HL-60 (cell line): ENCODE measurements at regions not wholly inside any gene's neighbourhood (a gene's known extent, or its start where the extent isn't known, plus 50 kb on each side); places are given as distances from the start of the nearest gene placed in this dataset.

ENCODE experiments used
- DNase-seq, 2 experiments: peaks; one replicate each; pipeline ENCODE4 v3.0.0-alpha.2; 2010 to 2020; ENCODE audit warnings: low read depth in 1 of 2, low spot score in 1 of 2
- H3K27ac ChIP-seq: fragments of 250-450 bp; sonication (Bioruptor Pico); replicated peaks from 2 replicates; pipeline ENCODE4 v1.5.1; 2020; ENCODE audit warnings: mild to moderate bottlenecking, moderate library complexity
- H3K27me3 ChIP-seq: fragments of 250-450 bp; sonication (Bioruptor Pico); 2 replicates; pipeline ENCODE4 v1.5.1; 2021; ENCODE audit warnings: mild to moderate bottlenecking, moderate library complexity; ENCODE audit not compliant: insufficient read depth, poor library complexity, severe bottlenecking
- H3K4me3 ChIP-seq: replicated peaks from 2 replicates; pipeline ENCODE4 v1.5.1; 2011; ENCODE audit warnings: mild to moderate bottlenecking, control low read depth, low read length; ENCODE audit not compliant: insufficient read depth
- CTCF ChIP-seq: IDR thresholded peaks from one replicate; pipeline ENCODE4 v1.5.1; 2011; ENCODE audit warnings: low read length, control low read depth, inconsistent platforms; ENCODE audit not compliant: insufficient read depth
- GABPA ChIP-seq: IDR thresholded peaks from 2 replicates; pipeline ENCODE4 v1.6.1; 2012; ENCODE audit warnings: low read depth
- POLR2AphosphoS5 ChIP-seq: IDR thresholded peaks from 2 replicates; pipeline ENCODE4 v1.6.1; 2012; ENCODE audit warnings: low read depth
- SPI1 ChIP-seq: IDR thresholded peaks from 2 replicates; pipeline ENCODE4 v1.6.1; 2012; ENCODE audit warnings: low read depth, mild to moderate bottlenecking, borderline replicate concordance
- TF ChIP-seq, protein P1 (sequence below): IDR thresholded peaks from 2 replicates; pipeline ENCODE4 v1.6.1; 2012; ENCODE audit warnings: low read depth; ENCODE audit not compliant: insufficient replicate concordance

- no peak for TF ChIP-seq GABPA
- TF ChIP-seq, protein P1, sequence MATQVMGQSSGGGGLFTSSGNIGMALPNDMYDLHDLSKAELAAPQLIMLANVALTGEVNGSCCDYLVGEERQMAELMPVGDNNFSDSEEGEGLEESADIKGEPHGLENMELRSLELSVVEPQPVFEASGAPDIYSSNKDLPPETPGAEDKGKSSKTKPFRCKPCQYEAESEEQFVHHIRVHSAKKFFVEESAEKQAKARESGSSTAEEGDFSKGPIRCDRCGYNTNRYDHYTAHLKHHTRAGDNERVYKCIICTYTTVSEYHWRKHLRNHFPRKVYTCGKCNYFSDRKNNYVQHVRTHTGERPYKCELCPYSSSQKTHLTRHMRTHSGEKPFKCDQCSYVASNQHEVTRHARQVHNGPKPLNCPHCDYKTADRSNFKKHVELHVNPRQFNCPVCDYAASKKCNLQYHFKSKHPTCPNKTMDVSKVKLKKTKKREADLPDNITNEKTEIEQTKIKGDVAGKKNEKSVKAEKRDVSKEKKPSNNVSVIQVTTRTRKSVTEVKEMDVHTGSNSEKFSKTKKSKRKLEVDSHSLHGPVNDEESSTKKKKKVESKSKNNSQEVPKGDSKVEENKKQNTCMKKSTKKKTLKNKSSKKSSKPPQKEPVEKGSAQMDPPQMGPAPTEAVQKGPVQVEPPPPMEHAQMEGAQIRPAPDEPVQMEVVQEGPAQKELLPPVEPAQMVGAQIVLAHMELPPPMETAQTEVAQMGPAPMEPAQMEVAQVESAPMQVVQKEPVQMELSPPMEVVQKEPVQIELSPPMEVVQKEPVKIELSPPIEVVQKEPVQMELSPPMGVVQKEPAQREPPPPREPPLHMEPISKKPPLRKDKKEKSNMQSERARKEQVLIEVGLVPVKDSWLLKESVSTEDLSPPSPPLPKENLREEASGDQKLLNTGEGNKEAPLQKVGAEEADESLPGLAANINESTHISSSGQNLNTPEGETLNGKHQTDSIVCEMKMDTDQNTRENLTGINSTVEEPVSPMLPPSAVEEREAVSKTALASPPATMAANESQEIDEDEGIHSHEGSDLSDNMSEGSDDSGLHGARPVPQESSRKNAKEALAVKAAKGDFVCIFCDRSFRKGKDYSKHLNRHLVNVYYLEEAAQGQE = no peak
- TF ChIP-seq CTCF = no peak
- Histone ChIP-seq H3K4me3 (no peak overlapping the region), H3K27me3 (no peaks in the 10 kb centered on the region), H3K27ac (no peak overlapping the region)
- no peak for DNase-seq
Observed at GRCh38 chr9:18275313-18275990, 198.5 kb upstream of the ADAMTSL1 start.

DNA sequence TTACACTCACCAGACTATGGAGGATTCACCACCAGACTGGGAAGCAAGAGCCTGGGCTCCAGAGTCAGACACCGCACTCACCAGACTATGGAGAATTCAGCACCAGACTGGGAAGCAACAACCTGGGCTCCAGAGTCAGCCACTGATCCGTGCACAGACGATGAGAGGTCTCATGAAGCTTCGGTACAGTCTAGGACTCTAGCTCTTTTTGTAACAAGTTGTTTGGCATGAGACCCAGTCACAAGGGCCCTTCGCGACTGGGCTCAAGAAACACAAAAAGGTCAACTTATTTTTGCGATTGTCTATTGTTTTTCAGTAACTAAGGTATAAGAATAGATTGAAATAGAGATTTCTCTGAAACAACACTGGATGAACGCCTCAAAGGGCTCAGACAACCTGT lies 192.7 kb upstream of the ADAMTSL1 start:
- no peak overlapping the region for H3K4me3 ChIP-seq
- no peaks in the 10 kb centered on the region for H3K27me3 ChIP-seq
- TF ChIP-seq SPI1 = no peak
- TF ChIP-seq, protein P1 = no peak
- no peak for TF ChIP-seq GABPA
- no peak for TF ChIP-seq POLR2AphosphoS5
- TF ChIP-seq CTCF = no peak
- H3K27ac ChIP-seq = no peak overlapping the region
- no peak for DNase-seq

- Histone ChIP-seq H3K27ac (no peak overlapping the region), H3K4me3 (no peak overlapping the region), H3K27me3 (no peaks in the 10 kb centered on the region)
- no peak for DNase-seq
- TF ChIP-seq CTCF = no peak
- TF ChIP-seq SPI1 = no peak
- no peak for TF ChIP-seq POLR2AphosphoS5
- TF ChIP-seq, protein P1 = no peak
- TF ChIP-seq GABPA = no peak
Observed at GRCh38 chr9:18294229-18294628, 179.7 kb upstream of the ADAMTSL1 start.
